IgD-negative memory B cell (primary cell): ENCODE measurements at regions not wholly inside any gene's neighbourhood (a gene's known extent, or its start where the extent isn't known, plus 50 kb on each side); places are given as distances from the start of the nearest gene placed in this dataset.
A peak's percentile ranks its signal among the peaks of the same experiment; 100 is the strongest.
"Not testable (repeated sequence)": the region's sequence is repeated elsewhere in the genome, so short reads cannot be mapped to it uniquely, and the experiment has no call there.

Source experiments
- H3K27ac Mint-ChIP-seq, 3 donors: one replicate each; pipeline ENCODE4 v1.8.0; 2020 to 2022; ENCODE audit warnings: mild to moderate bottlenecking in 3 of 3, mixed read lengths in 3 of 3, moderate library complexity in 1 of 3
- H3K27me3 Mint-ChIP-seq: one replicate; pipeline ENCODE4 v1.8.0; 2021; ENCODE audit warnings: mixed read lengths
- H3K36me3 Mint-ChIP-seq: one replicate; pipeline ENCODE4 v1.8.0; 2020; ENCODE audit warnings: mild to moderate bottlenecking, mixed read lengths
- H3K4me1 Mint-ChIP-seq, 3 donors: one replicate each; pipeline ENCODE4 v1.8.0; 2020 to 2022; ENCODE audit warnings: mixed read lengths in 3 of 3, mild to moderate bottlenecking in 1 of 3
- H3K4me3 Mint-ChIP-seq, 4 donors: one replicate each; pipeline ENCODE4 v1.8.0; 2020 to 2022; ENCODE audit warnings: mild to moderate bottlenecking in 4 of 4, mixed read lengths in 4 of 4, moderate library complexity in 3 of 4
- H3K9me3 Mint-ChIP-seq, 3 donors: one replicate each; pipeline ENCODE4 v1.8.0; 2020 to 2021; ENCODE audit warnings: mixed read lengths in 3 of 3, mild to moderate bottlenecking in 1 of 3

GRCh38 chr10:113479346-113480080, 73.3 kb upstream of the HABP2 start:
- H3K4me1 Mint-ChIP-seq: peaks cover 0 to 1% (median 0%) of the 10 kb centered on the region in 3 donors
- no peak overlapping the region for H3K27ac Mint-ChIP-seq
- H3K27me3 Mint-ChIP-seq: no peaks in the 10 kb centered on the region
- peaks cover 4 to 20% (median 13%) of the 10 kb centered on the region in 3 donors for H3K9me3 Mint-ChIP-seq
- no peak overlapping the region for H3K4me3 Mint-ChIP-seq
- H3K36me3 Mint-ChIP-seq: no peaks in the 10 kb centered on the region

DNA sequence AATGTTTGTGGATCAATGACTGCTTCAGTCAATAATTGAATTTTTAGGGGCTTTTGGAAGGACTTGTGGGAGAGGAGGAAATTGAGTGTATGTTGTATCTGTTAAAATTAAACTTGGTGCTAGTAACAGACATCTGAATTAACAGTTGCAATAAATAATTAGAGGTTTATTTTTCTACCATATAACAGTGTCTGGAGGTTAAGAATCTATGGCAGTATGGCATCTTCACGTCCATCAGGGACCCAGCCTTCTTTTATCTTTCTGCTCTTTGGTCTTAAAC, 72.8 kb upstream of the HABP2 start:
- peaks cover 0 to 1% (median 0%) of the 10 kb centered on the region in 3 donors for H3K4me1 Mint-ChIP-seq
- H3K27ac Mint-ChIP-seq: no peak overlapping the region
- no peaks in the 10 kb centered on the region for H3K36me3 Mint-ChIP-seq
- H3K4me3 Mint-ChIP-seq: no peak overlapping the region
- no peaks in the 10 kb centered on the region for H3K27me3 Mint-ChIP-seq
- H3K9me3 Mint-ChIP-seq: peaks cover 7 to 19% (median 13%) of the 10 kb centered on the region in 3 donors

DNA sequence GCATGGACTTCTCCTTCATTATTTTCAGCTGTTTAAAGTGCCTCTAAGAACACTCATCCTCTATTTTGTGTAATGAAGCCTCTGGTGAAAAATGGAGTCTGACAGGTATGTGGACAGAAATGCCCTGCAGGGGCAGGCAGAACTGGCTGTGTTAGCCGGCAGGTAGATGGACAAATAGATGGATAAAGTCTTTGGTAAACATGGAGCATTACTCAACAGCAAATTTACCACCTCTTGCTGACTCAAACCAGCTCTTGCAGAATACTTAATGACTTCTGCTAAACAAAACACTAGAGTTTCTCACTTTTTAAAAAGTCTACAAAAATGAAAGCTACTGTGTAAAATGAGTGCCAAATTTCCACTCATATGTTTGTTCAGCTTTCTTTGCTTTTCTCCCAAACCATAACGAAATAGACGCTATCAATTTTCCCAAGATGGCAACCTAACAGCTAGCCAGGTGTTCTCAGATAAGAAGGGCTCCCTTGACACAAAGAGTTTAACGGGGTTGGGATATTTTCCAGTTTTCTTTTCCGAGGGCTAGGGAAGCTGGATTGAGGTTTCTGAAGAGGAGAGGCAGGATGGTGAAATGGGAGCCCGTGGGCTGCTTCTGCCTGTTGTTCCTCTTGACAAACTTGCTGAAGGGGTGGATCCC, 71.9 kb upstream of the HABP2 start:
- H3K9me3 Mint-ChIP-seq: peaks cover 7 to 17% (median 13%) of the 10 kb centered on the region in 3 donors
- H3K4me3 Mint-ChIP-seq: no peak overlapping the region
- H3K36me3 Mint-ChIP-seq: no peaks in the 10 kb centered on the region
- peaks cover 0 to 1% (median 0%) of the 10 kb centered on the region in 3 donors for H3K4me1 Mint-ChIP-seq
- H3K27me3 Mint-ChIP-seq: no peaks in the 10 kb centered on the region
- H3K27ac Mint-ChIP-seq: no peak overlapping the region

GRCh38 chr10:113484487-113484886, 68.4 kb upstream of the HABP2 start:
- Mint-ChIP-seq H3K4me3 (no peak overlapping the region), H3K27ac (no peak overlapping the region), H3K4me1 (peaks cover 0 to 1% (median 0%) of the 10 kb centered on the region in 3 donors), H3K27me3 (no peaks in the 10 kb centered on the region), H3K9me3 (peaks cover 7 to 15% (median 11%) of the 10 kb centered on the region in 3 donors), H3K36me3 (no peaks in the 10 kb centered on the region)

- H3K36me3 Mint-ChIP-seq: no peaks in the 10 kb centered on the region
- H3K27me3 Mint-ChIP-seq: no peaks in the 10 kb centered on the region
- no peaks in the 10 kb centered on the region for H3K4me1 Mint-ChIP-seq
- H3K27ac Mint-ChIP-seq: no peak overlapping the region
- no peak overlapping the region for H3K4me3 Mint-ChIP-seq
- peaks cover 0 to 7% (median 4%) of the 10 kb centered on the region in 3 donors for H3K9me3 Mint-ChIP-seq
Observed at GRCh38 chr10:113485736-113486135, 67.1 kb upstream of the HABP2 start.

DNA sequence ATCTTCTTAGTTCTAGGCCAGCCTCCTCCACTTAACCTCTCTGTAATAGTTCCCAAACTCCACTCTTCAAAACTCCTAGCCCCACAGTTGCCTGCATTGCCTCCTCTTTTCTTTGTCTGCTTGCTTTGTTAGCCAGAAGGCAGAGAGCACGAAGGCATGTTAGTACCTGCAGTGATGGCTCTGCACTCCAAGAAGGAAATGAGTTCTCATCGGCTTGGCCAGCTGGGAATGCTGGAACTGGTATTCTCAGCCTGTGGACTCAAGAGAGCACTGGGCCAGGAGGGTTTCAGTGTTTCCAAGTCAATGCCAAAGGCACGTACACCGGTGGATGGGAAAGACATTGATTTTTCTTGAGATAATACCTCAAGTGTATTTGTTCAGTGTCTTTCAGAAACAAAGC, 66.3 kb upstream of the HABP2 start:
- no peaks in the 10 kb centered on the region for H3K36me3 Mint-ChIP-seq
- H3K9me3 Mint-ChIP-seq: peaks cover 0 to 7% (median 4%) of the 10 kb centered on the region in 3 donors
- no peaks in the 10 kb centered on the region for H3K4me1 Mint-ChIP-seq
- no peak overlapping the region for H3K4me3 Mint-ChIP-seq
- peaks cover 2% of the 10 kb centered on the region for H3K27me3 Mint-ChIP-seq
- no peak overlapping the region for H3K27ac Mint-ChIP-seq

DNA sequence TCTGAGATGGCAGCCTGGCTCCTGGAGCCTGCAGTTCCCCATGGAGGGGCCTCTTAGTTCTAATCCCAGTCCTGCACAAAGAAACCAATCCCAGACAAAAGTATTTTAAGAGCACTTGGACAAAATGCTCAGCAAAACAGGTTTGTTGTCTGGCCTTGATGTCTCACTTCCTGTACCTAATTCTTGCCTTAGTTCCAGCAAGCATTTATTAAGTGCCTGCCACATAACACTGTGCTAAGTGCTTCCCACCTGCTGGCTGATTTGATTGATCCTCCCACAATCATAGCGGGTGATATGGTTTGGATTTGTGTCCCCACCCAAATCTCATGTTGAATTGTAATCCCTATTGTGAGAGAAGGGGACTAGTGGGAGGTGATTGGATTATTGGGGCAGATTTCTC, 65.7 kb upstream of the HABP2 start:
- Mint-ChIP-seq H3K36me3 (no peaks in the 10 kb centered on the region), H3K27ac (no peak overlapping the region), H3K4me1 (no peaks in the 10 kb centered on the region), H3K9me3 (peaks cover 0 to 7% (median 0%) of the 10 kb centered on the region in 3 donors), H3K27me3 (peaks cover 3% of the 10 kb centered on the region), H3K4me3 (no peak overlapping the region)

- peak overlapping the region in 1 of 3 donors; percentile 32 for H3K27ac Mint-ChIP-seq
- no peak overlapping the region for H3K4me3 Mint-ChIP-seq
- peaks cover 0 to 5% (median 0%) of the 10 kb centered on the region in 3 donors for H3K9me3 Mint-ChIP-seq
- no peaks in the 10 kb centered on the region for H3K4me1 Mint-ChIP-seq
- H3K27me3 Mint-ChIP-seq: peaks cover 3% of the 10 kb centered on the region
- no peaks in the 10 kb centered on the region for H3K36me3 Mint-ChIP-seq
Observed at GRCh38 chr10:113488186-113488585, 64.7 kb upstream of the HABP2 start.

DNA sequence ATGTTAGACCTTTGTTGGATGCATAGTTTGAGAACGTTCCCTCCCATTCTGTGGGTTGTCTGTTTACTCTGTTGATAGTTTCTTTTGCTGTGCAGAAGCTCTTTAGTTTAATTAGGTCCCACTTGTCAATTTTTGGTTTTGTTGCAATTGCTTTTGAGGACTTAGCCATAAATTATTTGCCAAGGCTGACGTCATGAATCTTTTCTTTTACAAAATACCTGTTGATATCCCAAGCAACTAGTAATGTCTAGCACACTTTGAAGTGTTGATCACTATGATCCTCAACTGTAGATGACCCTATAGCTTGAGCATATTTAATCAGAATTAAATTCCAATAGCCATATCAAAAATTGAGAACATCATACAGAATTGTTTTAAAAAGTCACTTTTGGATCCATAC, 63.3 kb upstream of the HABP2 start:
- not testable (repeated sequence) for H3K27me3 Mint-ChIP-seq, H3K4me3 Mint-ChIP-seq, H3K4me1 Mint-ChIP-seq, H3K36me3 Mint-ChIP-seq, H3K27ac Mint-ChIP-seq, H3K9me3 Mint-ChIP-seq

DNA sequence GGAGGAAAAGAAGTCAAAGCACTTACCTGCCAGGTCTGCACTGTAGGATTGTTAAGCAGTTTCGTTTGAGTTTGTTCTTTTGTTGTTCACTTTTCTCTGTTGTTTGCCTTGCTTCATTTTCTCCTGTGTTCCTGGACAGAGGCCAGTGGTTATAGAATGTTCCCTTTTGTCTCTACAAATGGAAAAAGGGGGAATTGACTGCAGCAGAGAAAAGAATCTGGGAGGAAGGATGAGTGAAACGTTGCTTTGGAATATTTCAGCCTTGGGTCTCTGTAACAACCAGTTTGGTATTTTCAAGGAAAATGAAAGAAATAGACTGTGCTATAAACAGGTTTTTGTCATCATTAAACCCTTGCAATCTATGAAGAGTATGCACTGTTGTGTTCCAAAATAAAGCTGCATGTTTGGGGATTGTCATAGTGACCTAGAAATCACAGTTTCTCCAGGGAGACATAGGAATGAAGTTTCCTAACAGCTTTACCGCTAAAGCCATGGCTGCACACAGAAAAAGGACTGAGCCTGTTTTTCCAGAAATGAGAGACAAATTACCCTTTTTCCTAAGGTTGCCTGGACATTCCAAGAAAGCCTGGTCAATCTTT, 60.8 kb upstream of the HABP2 start:
- no peak overlapping the region for H3K4me3 Mint-ChIP-seq
- no peaks in the 10 kb centered on the region for H3K36me3 Mint-ChIP-seq
- peaks cover 6% of the 10 kb centered on the region for H3K27me3 Mint-ChIP-seq
- H3K4me1 Mint-ChIP-seq: no peaks in the 10 kb centered on the region
- no peak overlapping the region for H3K27ac Mint-ChIP-seq
- no peaks in the 10 kb centered on the region for H3K9me3 Mint-ChIP-seq

DNA sequence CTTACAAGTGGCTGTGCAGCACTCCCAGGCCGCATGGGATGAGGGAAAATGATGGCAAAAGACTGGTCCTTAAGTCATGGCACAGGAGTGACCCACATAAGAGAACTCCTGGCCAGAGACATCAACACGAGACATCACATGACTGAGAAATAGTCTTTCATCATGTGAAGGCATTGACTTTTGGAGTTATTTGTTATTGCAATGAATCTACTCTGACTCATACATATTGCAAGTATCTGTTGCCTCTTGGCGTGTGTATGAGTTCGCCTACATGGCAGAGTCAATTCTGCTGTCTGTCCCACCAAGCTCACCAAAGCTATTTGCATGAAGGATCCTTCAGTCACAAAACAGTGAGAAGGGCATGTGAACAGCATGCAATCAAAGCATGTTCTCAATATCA, 59.7 kb upstream of the HABP2 start:
- Mint-ChIP-seq H3K4me1 (no peaks in the 10 kb centered on the region), H3K36me3 (no peaks in the 10 kb centered on the region), H3K27me3 (peaks cover 6% of the 10 kb centered on the region), H3K9me3 (no peaks in the 10 kb centered on the region), H3K4me3 (no peak overlapping the region), H3K27ac (no peak overlapping the region)

GRCh38 chr10:113493882-113494301, 59.0 kb upstream of the HABP2 start:
- Mint-ChIP-seq H3K4me1 (no peaks in the 10 kb centered on the region), H3K9me3 (no peaks in the 10 kb centered on the region), H3K4me3 (no peak overlapping the region), H3K27me3 (peaks cover 6% of the 10 kb centered on the region), H3K27ac (no peak overlapping the region), H3K36me3 (no peaks in the 10 kb centered on the region)

DNA sequence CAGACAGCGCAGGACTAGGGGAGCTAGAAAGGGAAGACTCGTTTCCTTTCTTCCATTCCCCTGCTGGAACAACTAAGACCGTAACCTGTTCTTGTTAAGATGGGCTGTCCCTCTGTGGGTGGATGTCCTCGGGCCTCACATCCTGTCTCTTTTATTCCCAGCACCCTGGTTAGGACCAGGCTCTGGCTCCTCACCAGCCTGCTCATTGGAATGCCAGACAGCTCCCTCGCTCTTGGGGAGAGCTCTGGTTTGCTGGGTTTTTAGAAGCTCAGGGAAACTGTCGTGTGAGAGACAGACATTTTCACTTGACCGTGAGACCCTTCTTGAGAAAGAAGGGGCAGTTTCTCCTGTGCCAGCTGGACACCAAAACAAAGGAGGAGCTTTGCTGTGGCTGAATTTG, 58.1 kb upstream of the HABP2 start:
- Mint-ChIP-seq H3K27ac (no peak overlapping the region), H3K4me3 (no peak overlapping the region), H3K36me3 (no peaks in the 10 kb centered on the region), H3K9me3 (no peaks in the 10 kb centered on the region), H3K27me3 (peaks cover 6% of the 10 kb centered on the region), H3K4me1 (no peaks in the 10 kb centered on the region)

DNA sequence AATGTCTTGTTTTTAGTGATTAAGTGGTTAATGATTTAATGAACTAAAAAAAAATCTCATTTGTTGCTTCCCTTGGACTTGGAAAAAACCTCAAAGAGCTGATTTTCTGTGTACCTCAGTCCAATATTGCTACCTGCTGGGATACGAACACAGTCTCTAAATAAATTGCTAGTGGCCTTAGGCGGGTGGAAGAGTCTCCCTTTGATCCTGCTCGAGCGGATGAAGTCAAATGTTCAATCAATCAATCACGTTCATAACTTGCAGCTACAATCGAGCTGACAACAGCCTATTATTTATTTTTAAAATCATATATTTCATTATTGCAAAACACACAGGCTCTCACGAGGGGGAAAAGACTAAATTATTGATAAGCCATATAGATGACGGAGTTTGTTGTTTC, 57.3 kb upstream of the HABP2 start:
- no peak overlapping the region for H3K27ac Mint-ChIP-seq
- no peaks in the 10 kb centered on the region for H3K36me3 Mint-ChIP-seq
- peaks cover 9% of the 10 kb centered on the region for H3K27me3 Mint-ChIP-seq
- H3K9me3 Mint-ChIP-seq: no peaks in the 10 kb centered on the region
- no peak overlapping the region for H3K4me3 Mint-ChIP-seq
- H3K4me1 Mint-ChIP-seq: no peaks in the 10 kb centered on the region

GRCh38 chr10:113496111-113497109, 56.4 kb upstream of the HABP2 start:
- Mint-ChIP-seq H3K27ac (peak overlapping the region in 1 of 3 donors; percentile 2), H3K4me3 (peak overlapping the region in 1 of 4 donors; percentile 27), H3K4me1 (no peaks in the 10 kb centered on the region), H3K9me3 (no peaks in the 10 kb centered on the region), H3K27me3 (peaks cover 7% of the 10 kb centered on the region), H3K36me3 (no peaks in the 10 kb centered on the region)
